ENCODE measurements at regions not wholly inside any gene's neighbourhood (a gene's known extent, or its start where the extent isn't known, plus 50 kb on each side); places are given as distances from the start of the nearest gene placed in this dataset.
"Not testable (repeated sequence)": the region's sequence is repeated elsewhere in the genome, so short reads cannot be mapped to it uniquely, and the experiment has no call there.

DNA sequence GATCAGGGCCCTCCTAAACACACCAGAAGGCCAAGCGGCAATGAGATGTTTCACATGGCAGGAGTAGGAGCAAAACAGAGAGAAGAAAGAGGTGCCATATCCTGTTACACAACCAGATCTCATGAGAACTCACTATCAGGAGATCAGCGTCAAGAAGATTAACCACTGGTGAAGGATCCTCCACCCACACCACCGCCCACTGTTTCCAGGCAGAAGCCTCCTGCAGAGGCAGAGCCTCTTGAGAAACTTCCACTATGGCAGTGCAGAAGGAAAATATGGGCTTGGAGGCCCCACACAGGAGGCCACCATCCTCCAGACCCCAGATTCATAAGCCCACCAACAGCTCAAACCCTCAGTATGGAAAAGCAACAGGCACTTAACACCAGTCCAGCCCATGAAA lies 106.9 kb upstream of the TEKT4 start:
- H3K9ac ChIP-seq (replicated peaks in 1 of 4; ENCODE audit: extremely low read depth in 1 of 4, low read depth in 3 of 4, low read length in 3 of 4); H2AK5ac ChIP-seq (ENCODE audit: low read depth, low read length); H4K8ac ChIP-seq (ENCODE audit: extremely low read depth, insufficient read depth, low read length); H3K4ac ChIP-seq (replicated peaks; ENCODE audit: insufficient read length, low read depth, low read length); H2BK15ac ChIP-seq (ENCODE audit: low read length); H3K27me3 ChIP-seq (replicated peaks in 1 of 4; ENCODE audit: control insufficient read depth in 3 of 4, extremely low read depth in 1 of 4, insufficient read depth in 3 of 4, low read length in 3 of 4); H3K27ac ChIP-seq (ENCODE audit: low read depth, low read length); H3K4me2 ChIP-seq (ENCODE audit: insufficient read depth in 1 of 2, low read depth in 2 of 2, low read length in 2 of 2); H3K14ac ChIP-seq (ENCODE audit: insufficient read length); POLR2A ChIA-PET (ENCODE audit: partially characterized antibody); H3K56ac ChIP-seq (replicated peaks; ENCODE audit: insufficient read length, low read depth, low read length); DNase-seq (ENCODE audit: low read depth in 1 of 2, low spot score in 2 of 2); H2BK5ac ChIP-seq (ENCODE audit: low read depth, low read length); H3K23ac ChIP-seq (ENCODE audit: insufficient read length); H2BK20ac ChIP-seq (ENCODE audit: low read length); H4K20me1 ChIP-seq (replicated peaks in 1 of 2; ENCODE audit: control insufficient read depth in 1 of 2, insufficient read depth in 2 of 2, low read length in 2 of 2); H4K5ac ChIP-seq (ENCODE audit: insufficient read length, low read depth, low read length); H3K23me2 ChIP-seq (ENCODE audit: low read depth, low read length); FAIRE-seq; CTCF ChIA-PET (ENCODE audit: partially characterized antibody); H3K36me3 ChIP-seq (ENCODE audit: control insufficient read depth in 2 of 4, insufficient read depth in 4 of 4, low read length in 3 of 4); H4K91ac ChIP-seq (replicated peaks; ENCODE audit: insufficient read length, low read length); H3K4me1 ChIP-seq (replicated peaks in 1 of 4; ENCODE audit: control insufficient read depth in 3 of 4, insufficient read depth in 4 of 4, low read length in 3 of 4); H3K79me2 ChIP-seq (ENCODE audit: control insufficient read depth in 1 of 2, insufficient read depth in 2 of 2, low read length in 2 of 2); H2BK12ac ChIP-seq (ENCODE audit: low read depth, low read length); H2AFZ ChIP-seq (ENCODE audit: low read length); H2BK120ac ChIP-seq (replicated peaks; ENCODE audit: low read depth, low read length); H3K4me3 ChIP-seq (ENCODE audit: extremely low read depth in 1 of 4, insufficient read depth in 2 of 4, low read depth in 3 of 4, low read length in 4 of 4); H3K79me1 ChIP-seq (ENCODE audit: low read depth, low read length); H3K18ac ChIP-seq (ENCODE audit: extremely low read depth, low read length): not testable (repeated sequence)
- peaks cover 70 to 91% of the 10 kb centered on the region in 2 experiments for H3K9me3 ChIP-seq (ENCODE audit: insufficient read depth in 2 of 2, low read depth in 1 of 2, low read length in 1 of 2)
- WGBS, 2 experiments (ENCODE audit: extremely low coverage in 1 of 2, insufficient coverage in 1 of 2, insufficient read length in 1 of 2, insufficient replicate concordance in 2 of 2, low coverage in 1 of 2, low lambda C conversion rate in 2 of 2, missing lambda C conversion rate in 1 of 2) = 88% methylated on average over 3 of the region's 3 CpGs; no CpG with 5 or more reads in 1 of the 2 experiments
